ENCODE measurements at regions not wholly inside any gene's neighbourhood (a gene's known extent, or its start where the extent isn't known, plus 50 kb on each side); places are given as distances from the start of the nearest gene placed in this dataset.

DNA sequence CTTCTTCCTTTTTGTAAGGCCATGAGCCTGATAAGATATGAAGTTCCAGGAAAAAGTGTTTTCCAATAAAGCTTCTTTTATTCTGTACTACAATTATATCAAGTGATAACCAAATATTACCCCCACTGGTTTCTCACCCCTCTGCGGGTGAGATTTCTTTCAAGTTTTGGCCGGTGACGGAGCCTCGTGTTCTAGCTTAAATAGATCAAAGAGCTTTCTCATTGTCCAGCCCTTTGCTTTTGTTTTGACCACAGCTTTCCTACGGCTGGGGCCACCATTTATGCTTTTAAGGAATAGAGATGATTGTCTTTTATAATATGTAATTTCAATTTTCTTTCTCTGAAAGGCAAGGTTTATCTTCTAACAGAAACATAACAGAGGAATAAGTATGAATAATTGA, 196.7 kb upstream of the MTPN start:
- no peak for TF ChIP-seq POLR2A (IDR thresholded peaks at IDR 0.05)
- TF ChIP-seq, protein P1, sequence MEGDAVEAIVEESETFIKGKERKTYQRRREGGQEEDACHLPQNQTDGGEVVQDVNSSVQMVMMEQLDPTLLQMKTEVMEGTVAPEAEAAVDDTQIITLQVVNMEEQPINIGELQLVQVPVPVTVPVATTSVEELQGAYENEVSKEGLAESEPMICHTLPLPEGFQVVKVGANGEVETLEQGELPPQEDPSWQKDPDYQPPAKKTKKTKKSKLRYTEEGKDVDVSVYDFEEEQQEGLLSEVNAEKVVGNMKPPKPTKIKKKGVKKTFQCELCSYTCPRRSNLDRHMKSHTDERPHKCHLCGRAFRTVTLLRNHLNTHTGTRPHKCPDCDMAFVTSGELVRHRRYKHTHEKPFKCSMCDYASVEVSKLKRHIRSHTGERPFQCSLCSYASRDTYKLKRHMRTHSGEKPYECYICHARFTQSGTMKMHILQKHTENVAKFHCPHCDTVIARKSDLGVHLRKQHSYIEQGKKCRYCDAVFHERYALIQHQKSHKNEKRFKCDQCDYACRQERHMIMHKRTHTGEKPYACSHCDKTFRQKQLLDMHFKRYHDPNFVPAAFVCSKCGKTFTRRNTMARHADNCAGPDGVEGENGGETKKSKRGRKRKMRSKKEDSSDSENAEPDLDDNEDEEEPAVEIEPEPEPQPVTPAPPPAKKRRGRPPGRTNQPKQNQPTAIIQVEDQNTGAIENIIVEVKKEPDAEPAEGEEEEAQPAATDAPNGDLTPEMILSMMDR (IDR thresholded peaks at IDR 0.05) = no peak

All from upper lobe of left lung (tissue), 4 donors.